Endothelial cell of hepatic sinusoid (primary cell): ENCODE measurements at regions not wholly inside any gene's neighbourhood (a gene's known extent, or its start where the extent isn't known, plus 50 kb on each side); places are given as distances from the start of the nearest gene placed in this dataset.

Source experiments
- in situ Hi-C: cut with HindIII; loops from 2 replicates; pipeline ENCODE4 v1.10.0; 2017; ENCODE audit warnings: low sequenced_read_pairs

DNA sequence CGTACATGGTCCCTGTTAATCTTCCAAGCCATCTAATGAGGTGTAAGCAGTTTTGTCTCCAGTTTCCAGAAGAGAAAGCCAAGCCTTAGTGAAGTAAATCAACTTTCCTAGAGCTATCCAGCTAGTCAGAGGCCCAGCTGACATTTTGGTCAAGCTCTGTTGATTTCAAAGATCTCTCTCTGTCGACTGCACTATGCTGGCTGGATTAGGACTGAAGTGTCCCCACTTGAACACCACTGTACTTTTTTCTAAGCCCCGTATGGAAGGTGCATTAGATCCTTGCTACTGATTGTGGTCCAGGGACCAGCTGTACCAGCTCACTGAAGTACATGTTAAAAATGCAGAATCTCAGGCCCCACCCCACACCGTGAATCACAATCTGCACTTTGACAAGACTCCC is 176.5 kb upstream of the NAV2 start:
- in situ Hi-C loops, result no loop called here

DNA sequence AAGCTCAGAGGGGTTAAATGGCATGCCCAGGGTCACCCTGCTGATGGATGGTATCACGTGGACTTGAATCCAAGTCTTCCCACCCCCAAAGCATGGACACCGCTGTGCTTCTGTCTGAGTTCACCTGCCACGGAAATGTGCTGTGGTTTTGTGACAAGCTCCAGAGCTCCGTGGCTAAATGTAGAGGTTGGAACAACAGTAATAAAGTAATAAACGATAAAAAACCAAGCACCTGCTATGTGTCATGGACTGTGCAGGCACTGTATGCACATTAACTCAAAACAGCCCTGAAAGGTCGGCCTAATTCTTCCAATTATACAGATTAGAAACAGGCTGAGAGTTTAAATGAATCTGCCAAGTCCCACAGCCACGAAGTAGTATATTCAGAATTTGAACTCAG is 182.1 kb upstream of the NAV2 start:
- in situ Hi-C loops, result no loop called here

DNA sequence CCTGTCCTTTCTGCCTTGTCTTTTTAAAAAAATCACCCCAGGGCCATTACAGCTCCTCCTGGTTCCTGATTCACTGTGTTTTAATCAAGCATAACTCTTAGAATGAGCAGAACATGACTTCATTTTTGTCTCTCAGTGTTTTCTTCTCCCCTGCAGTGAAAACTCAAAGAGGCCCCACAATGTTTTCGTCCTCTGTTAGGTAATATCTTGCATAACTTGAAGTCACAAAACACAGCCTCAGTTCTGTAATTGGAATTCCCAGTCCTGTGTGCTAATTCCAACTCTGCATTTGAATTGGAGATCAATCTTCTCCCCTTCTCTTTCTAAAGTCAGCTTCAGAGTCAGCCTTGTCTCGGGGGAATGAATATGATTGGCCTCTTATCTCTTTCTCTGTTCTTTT is 186.5 kb upstream of the NAV2 start:
- in situ Hi-C loops, result no loop called here

DNA sequence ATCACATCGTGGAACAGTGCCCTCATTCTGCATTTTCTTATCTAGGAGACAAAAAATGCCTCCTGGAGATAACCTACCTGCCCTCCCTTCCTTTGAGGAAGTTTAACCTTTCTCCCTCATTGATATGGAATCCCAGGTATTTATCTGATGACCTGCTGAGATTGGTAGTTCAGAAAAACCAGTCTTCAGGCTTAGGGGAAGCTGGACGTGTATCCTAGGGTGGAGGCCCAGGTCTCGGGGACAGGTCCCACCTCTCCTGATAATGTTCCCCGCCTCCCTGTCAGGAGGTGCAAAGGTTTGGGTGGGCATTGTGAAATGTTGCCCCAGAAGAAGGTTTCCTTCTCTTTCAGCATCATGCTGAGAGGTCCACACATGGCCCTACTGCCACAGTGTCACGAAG is 186.9 kb upstream of the NAV2 start:
- in situ Hi-C loops, result no loop called here

DNA sequence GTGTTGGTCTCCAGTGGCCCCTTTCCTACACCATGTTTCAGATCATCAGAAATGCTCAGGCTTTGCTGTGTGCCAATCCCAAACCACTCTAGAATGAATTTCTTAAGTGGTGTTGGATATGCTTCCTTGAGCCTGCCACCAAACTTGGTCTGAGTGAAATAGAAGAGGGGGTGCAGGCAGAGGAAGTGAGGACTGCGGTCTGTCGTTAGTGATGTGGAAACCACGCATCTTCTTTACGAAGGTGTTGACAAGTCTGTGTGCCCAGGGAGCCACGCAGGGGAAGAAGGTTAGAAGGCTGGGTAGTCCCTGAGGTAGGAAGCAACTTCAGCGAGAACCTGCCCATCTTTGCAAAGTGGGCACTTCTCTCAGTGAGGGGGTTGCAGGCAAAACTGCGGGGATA is 187.4 kb upstream of the NAV2 start:
- in situ Hi-C loops, result no loop called here

DNA sequence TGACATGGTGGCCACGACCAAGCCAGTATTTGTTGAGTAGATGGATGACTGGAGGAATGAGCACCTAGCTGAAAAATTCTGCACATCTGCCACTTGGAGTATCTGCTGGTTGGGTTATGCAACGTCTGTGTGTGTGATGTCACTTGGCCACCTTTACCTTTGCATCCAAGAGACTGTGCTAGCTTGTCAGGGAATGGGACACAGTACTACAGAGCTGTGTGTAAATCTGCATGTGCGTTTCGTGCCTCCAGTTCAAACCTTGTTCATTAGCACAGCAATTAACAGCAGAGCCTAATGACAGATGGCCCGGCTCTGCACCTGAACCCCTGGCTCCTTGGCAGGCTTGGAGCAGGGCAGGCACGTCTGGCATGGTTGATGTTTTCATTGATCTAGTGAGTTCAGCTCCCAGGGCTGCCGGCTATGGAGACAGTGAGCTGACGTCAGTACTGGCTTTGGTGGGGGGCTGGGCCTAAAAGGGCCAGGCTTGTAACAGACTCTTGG is 188.4 kb upstream of the NAV2 start:
- in situ Hi-C loops, result no loop called here

DNA sequence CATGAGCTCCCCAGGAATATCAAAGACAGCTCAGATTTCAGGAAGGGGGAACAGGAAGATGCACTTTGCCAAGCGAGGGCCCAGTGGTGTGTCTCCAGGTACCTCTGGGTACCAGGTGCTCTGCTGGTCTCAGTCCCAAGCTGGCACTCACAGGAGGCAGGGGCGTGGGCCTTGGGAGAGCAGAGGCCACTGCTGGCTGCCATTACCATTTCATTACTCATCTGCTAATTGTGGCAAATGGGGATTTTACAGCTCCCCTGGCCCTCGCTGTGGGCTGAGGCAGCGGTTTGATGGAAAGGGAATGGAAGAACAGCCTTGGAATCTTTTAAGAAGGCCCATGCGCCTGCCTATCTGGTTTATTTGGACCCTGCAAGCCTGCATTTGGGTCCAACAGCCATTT is 192.0 kb upstream of the NAV2 start:
- in situ Hi-C loops, result no loop called here

DNA sequence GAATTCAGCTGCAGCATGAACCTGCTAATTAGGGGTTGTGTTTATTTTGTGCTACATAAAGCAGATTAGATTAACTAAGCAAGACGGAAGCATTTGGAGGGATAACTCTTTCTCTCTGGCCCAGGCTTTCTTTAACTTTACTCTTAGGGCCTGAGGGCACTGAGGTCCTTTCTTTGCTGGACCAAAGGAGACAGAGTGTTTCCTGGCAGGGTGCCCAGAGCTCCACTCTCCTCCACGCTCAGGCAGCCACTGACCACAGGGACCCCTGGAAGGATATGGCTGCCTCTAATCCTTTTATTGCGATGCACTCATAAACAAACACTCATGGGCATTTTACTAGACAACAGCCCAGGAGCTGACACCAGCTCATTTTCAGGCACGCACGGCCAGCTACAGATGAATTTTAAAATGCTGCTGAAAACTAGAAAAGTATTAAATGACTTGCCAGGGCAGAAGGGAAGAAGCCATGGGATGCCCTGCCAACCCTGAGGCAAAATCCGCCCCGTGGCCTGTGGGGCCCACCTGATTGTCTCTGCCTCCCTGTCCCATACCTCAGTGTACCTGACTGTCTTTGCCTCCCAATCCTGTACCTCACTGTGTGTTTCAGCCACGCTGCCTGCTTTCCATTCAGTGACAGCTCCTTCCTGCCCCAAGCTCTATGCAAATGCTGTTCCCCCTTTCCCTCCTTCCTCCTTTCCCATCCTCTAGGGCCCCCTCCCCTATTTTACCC is 192.6 kb upstream of the NAV2 start:
- in situ Hi-C loops, result no loop called here

DNA sequence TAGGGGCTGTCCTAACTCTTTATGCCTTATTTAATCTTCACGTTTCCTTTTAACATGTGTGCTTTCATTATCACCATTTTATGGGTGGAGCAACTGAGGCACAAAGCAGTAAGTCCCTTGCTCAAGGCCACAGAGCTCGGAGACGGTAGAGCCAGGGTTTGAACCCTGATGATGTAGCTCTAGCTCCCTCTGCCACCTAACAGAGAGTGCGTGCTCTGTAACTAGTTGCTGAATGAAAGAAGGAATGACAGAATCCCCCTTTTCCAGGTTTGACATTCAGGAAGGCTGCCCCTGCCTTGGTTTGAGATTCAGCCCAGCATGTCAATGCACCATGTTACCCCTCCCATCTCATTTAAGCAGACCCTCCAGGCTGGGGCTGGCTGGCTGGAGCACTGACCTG is 193.3 kb upstream of the NAV2 start:
- in situ Hi-C loops, result no loop called here

DNA sequence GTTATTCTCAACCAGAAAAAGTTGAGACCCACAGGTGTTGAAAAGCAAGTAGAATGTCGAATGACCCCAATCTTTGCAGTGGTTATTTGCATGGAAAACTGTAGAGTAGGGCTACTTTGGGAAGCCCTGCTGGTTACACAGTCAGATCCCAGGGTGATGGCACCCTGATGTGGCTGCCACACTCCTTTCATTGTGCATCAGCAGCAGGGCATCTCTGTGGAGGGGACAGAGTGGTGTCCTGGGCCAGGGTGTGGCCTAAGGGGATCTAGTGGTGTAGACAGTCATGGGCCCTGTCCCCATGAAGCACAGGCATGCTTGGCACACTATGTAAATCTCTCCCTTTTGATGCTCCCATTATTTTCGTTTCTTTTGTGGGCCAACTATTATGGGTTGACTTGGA is 199.4 kb upstream of the NAV2 start:
- in situ Hi-C loops, result no loop called here

DNA sequence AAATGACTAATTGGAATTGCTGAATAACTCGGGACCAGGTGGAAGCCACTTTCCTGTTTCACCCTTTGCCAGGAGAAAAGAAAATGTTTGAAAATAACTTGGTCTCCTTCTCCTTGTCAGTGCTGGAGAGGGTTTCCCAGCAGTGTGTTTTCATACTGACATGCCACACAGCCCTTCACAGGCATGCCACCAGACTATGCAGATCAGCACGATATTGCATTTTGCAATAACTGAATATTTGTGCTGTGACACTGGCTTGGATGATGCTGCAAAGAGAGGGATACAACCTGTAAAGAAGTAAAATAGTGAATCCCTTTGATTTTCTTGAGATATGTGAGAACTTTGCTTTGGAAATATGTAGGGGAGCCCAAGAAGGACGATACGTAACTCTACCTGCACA is 200.0 kb upstream of the NAV2 start:
- in situ Hi-C loops, result no loop called here

DNA sequence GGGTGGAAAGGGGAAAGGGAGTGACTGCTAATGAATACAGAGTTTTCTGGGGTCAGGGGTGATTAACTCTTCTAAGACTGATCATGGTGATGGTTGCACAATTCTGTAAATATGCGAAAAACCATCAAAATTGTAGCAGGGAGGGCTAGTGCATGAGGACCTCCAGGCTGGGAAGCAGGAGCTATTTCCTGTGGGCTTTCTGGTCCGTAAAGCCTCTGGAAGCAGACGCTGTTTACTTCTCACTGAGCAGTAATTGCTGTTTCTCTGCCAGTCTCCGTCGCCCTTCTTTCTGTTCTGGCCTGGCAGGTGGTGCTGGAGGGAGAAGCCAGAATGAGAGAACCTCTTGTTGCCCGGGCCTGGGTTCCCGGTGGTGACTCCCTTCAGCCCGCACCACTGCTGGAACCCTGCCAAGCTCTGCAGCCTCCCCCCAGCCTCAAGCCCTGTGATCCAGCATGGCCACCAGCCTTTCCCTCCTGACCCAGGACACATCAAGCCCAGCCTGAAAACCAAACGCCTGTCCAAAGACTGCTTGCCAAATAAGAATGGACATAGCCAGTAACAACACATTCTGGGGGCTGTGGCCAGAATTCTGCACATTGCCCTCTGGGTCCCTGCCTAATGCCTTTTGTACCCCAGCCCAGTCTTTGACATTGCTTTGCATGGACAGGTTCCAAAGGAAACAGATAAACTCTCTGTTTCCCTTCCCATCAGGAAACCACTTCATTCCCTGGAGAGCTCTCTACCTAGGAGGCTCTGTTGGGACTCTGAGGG is 201.0 kb upstream of the NAV2 start:
- in situ Hi-C loops, result no loop called here

DNA sequence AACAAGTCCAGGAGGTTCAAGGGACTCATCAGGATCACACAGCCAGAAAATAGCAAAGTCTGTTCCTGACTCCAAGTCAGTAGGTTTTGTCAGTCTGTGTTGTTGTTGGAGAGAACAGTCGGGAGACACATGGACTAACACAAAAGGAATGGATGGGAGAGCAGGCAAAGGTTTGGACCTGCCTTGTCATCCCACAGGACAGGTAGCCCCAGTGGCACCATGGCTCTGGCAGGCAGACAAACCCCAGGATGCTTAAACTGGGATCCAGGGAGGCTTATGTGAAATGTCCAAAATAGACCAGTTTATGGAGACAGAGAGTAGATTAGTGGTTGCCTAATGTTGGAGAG is 201.6 kb upstream of the NAV2 start:
- in situ Hi-C loops, result no loop called here

DNA sequence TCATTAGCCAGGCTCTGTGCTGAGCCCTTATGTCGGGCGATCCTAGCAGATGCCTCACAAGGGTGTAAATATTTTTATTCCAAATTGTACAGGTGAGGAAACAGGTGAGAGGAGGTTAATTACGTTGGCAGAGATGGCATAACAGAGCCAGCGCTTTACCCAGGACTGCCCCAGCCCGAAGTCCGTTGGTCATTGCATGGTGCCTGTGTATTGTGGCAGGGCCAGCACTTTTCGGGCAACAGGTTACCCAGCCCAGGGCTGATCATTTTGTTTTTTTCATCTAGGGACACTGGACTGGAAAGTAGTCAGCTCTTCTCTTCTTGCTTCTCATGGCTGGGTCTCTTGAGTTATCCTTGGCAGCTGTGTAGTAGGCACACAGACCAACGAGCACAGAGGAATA is 202.2 kb upstream of the NAV2 start:
- in situ Hi-C loops, result no loop called here

DNA sequence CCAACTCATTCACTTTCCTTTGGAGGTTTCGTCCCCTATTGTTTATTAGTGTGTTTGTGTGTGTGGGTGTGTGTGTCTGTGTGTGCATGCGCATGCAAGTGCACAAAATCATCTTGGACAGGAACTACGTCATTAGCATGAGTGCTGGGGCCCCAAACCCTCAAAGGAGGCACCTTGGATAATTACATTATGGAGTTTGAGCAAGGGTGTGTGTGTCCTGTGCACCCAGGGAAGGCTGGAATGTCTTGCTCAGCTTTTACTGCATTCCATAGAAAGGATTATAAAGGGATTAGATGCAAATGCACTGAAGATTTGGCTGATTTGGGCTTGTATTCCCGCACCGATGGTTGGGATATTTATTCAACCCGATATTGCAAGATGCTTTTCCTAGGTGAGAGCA is 203.4 kb upstream of the NAV2 start:
- in situ Hi-C loops, result no loop called here

DNA sequence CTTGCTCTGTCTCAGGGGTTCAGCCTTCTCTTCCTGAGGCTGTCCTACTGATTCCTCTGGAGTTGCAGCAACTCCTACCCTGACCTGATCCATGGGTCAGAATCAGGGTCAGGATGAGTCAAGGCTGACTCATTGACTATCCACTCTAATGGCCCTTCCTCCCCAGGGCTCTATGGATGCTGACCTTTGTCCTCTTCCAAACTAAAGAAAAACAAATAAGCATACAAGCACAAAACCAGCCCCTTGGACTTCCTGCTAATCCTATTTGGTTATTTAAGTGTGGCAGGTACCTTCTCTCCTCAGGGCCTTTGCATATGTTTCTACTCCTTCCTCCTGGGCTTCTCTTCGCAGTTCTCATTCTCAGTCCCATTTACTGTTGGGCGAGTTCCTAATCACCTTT is 204.5 kb upstream of the NAV2 start:
- in situ Hi-C loops, result no loop called here

DNA sequence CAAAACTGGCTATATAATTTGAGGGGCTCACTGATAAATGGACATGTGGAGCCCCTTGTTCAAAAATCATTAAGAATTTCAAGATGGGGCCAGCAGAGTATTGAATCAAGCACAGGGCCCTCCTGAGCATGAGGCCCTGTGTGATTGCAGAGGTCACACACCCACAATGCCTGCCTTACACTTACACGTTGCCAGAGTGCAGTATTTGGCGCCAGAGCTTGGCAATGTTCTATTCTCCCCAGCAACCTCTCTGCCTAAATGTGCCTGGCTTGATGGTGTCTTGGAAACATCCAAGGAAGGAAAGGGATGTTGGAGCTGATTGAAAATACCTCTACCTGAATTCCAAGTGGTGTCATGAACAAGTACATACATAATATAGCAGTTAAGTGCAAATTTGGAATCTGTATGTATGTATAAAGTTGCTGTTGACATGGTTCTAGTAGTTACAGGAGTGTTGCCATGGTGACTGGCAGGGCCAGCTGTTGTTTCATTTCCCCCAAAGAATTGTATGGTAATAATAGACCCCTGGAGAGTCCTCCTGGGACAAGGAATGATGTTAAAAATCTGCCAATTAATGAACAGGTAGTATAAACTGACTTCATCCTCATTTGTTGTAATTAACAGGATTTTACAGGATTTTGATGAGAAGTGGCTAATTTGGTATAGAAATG is 205.7 kb upstream of the NAV2 start:
- in situ Hi-C loops, result no loop called here

DNA sequence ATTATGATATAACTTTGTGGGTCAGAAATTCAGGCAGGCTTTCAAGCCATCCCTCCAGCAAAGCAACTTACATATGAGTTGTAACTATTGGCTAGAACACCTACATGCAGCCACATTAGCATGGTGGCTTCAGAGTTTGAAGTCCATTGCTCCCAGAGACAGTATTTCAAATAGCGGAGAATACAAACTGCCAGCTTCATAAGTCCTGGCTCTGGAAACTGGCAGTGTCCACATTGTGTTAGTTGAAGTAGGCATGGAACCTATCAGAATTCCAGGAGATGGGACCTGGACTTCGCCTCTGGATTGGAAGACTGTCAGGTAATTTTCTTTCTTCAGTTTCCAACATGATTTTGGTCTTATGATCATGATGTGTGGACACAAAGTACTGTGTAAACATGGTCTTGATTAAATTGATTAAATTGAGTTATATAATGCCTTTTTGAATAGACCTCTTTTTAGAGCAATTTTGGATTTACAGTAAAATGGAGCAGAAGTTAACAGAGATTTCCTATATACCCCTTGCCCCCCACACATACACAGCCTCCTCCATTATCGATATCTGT is 209.9 kb upstream of the NAV2 start:
- in situ Hi-C loops, result no loop called here

DNA sequence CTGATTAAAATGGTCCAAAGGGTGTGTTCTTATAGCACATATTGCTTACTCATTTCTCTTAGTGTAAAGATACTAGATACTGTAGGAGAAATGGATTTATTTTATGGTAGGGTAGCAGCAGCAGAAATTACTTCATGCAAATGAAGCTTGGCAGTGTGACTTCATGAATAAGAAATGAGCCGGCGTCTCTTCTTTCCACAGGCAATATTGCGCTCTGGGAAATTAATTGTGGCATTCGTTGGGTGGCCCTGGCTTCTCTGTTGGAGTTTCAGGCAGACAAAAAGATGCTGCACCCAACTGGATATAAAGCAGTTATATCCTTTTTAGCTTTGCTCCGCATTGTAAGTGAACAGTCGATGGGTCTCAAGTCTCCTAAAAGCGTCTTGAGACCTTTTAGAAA is 211.0 kb upstream of the NAV2 start:
- in situ Hi-C loops, result no loop called here

DNA sequence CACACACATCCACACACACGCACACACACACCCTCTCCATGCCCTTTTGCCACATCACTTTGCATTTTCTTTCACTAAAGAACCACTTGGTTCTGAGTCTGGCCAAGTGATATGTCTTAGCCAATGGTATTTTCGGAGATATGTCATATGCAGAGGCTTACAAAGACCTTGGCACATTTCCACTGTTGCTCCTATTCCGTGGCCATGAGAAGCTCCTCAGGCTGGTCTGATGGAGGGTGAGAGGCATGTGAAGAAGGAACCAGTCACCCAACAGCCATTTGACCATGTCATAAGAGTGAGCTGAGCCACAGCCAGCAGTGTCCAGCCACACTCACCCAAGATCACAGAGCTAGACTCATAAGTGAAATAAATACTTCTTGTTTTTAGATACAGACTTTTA is 212.6 kb upstream of the NAV2 start:
- in situ Hi-C loops, result no loop called here

DNA sequence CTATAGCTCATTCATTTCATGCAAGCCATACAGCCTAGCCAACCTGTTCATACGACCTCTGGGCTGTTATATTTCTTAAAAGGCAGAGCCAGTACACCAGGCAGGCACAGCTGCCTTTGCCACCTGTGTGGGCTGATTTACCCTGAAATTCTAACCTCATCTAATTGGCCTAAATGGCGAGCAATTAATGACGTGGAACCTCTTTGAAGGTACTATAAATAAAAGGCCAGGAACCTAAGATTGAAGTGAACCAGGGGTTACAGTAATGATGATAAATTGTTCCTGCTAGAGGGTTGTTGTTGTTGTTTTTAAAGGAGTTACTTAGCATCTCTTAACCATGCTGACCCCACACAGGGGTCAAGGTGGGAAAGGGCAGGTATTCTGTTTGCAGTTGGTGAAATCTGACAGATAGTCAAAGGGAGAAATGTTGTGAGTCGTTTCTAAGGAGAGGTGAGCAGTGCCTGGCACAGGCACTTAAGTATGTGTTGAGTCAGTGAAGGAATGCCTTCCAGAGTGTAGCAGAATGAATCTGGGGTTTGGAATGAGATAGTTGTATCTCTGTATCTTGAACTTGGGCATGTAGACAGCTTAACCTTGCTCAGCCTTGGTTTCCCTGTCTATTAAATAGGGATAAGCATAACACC is 213.5 kb upstream of the NAV2 start:
- in situ Hi-C loops, result no loop called here
